IPS-15b (cell line): ENCODE measurements at regions not wholly inside any gene's neighbourhood (a gene's known extent, or its start where the extent isn't known, plus 50 kb on each side); places are given as distances from the start of the nearest gene placed in this dataset.

ENCODE experiments used
- H3K27me3 ChIP-seq: one replicate; pipeline ENCODE4 v1.6.1; 2013; ENCODE audit warnings: low read length; ENCODE audit not compliant: control insufficient read depth, insufficient read depth
- H3K36me3 ChIP-seq: one replicate; pipeline ENCODE4 v1.6.1; 2013; ENCODE audit warnings: low read length; ENCODE audit not compliant: control insufficient read depth, insufficient read depth
- H3K4me1 ChIP-seq: one replicate; pipeline ENCODE4 v1.6.1; 2013; ENCODE audit warnings: mild to moderate bottlenecking, low read length; ENCODE audit not compliant: control insufficient read depth, insufficient read depth
- H3K4me3 ChIP-seq: one replicate; pipeline ENCODE4 v1.5.1; 2013; ENCODE audit warnings: low read depth, low read length
- H3K9ac ChIP-seq: one replicate; pipeline ENCODE4 v1.6.1; 2013; ENCODE audit warnings: low read depth, mild to moderate bottlenecking, low read length
- H3K9me3 ChIP-seq: one replicate; pipeline ENCODE4 v1.6.1; 2013; ENCODE audit warnings: mild to moderate bottlenecking, low read length; ENCODE audit not compliant: control insufficient read depth, insufficient read depth

GRCh38 chr17:77569846-77570564 is 388.5 kb upstream of the TNRC6C start:
- Histone ChIP-seq H3K9me3 (no peaks in the 10 kb centered on the region), H3K4me3 (no peak overlapping the region), H3K27me3 (no peaks in the 10 kb centered on the region), H3K9ac (no peak overlapping the region), H3K36me3 (no peaks in the 10 kb centered on the region), H3K4me1 (peaks cover 5% of the 10 kb centered on the region)

DNA sequence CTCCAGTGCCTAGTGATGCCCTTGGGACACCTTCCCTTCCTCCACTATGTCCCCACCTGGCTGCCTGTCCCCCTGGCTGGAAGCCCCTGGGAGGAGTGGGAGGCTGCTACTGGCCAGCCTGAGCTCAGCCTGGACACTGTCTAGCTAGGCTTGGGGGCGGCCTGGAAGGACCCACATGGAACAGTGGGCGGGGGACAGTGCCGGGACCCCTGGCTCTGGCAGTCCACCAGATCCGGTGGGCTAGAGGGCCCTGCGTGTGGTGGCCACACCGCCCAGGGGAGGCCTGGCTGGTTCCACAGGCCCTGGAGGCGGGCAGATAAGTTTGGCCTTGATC is 388.0 kb upstream of the TNRC6C start:
- no peaks in the 10 kb centered on the region for H3K9me3 ChIP-seq
- no peaks in the 10 kb centered on the region for H3K27me3 ChIP-seq
- no peak overlapping the region for H3K9ac ChIP-seq
- H3K4me1 ChIP-seq = peaks cover 5% of the 10 kb centered on the region
- H3K36me3 ChIP-seq = no peaks in the 10 kb centered on the region
- H3K4me3 ChIP-seq = no peak overlapping the region

DNA sequence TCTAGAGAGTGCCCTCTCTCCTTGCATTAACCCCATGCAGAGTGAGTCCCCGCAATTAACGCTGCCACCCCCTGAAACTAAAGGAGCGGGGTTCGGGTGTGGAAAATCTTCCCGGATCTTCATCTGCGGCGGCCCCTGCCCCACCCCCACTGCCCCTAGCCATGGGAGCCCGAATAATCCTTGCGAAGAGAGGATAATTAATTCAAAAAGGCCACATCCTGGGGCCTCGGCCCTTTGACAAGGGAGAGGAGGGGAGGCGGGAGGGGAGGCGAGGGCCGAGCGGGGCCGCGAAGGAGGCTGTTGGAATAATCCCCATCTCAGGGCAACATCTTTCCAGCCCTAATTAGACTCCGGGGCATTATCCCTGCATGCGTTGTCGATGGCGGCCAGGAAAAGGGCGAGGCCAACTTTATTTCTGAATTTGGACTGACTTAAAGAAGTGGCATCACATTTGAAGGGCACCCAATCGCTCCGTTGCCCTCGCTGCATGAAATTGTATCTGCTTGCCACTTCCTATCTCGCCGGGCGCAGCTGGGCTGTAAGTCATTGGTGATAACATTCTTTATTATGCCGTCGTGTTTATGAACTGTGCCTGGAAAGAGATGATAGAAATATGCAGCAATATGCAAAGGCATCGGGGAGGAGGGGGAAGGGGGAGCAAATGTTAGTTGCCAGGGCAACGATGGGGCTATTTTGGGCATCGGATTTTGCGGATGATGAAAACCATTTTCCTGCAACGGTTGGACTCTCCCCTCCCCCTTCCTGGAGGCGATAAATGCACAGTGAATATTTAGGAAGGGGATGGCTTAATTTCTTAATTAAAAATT is 387.1 kb upstream of the TNRC6C start:
- H3K36me3 ChIP-seq = no peaks in the 10 kb centered on the region
- H3K27me3 ChIP-seq = no peaks in the 10 kb centered on the region
- no peak overlapping the region for H3K9ac ChIP-seq
- no peaks in the 10 kb centered on the region for H3K9me3 ChIP-seq
- H3K4me3 ChIP-seq = peak overlapping the region; percentile 22
- H3K4me1 ChIP-seq = peaks cover 5% of the 10 kb centered on the region

GRCh38 chr17:77572065-77572601 is 386.4 kb upstream of the TNRC6C start:
- no peak overlapping the region for H3K4me3 ChIP-seq
- no peak overlapping the region for H3K9ac ChIP-seq
- no peaks in the 10 kb centered on the region for H3K9me3 ChIP-seq
- no peaks in the 10 kb centered on the region for H3K36me3 ChIP-seq
- H3K4me1 ChIP-seq = peaks cover 5% of the 10 kb centered on the region
- no peaks in the 10 kb centered on the region for H3K27me3 ChIP-seq

GRCh38 chr17:77572851-77573250 is 385.7 kb upstream of the TNRC6C start:
- Histone ChIP-seq H3K27me3 (peaks cover 2% of the 10 kb centered on the region), H3K4me1 (peaks cover 5% of the 10 kb centered on the region), H3K9me3 (no peaks in the 10 kb centered on the region), H3K4me3 (no peak overlapping the region), H3K9ac (no peak overlapping the region), H3K36me3 (no peaks in the 10 kb centered on the region)

- Histone ChIP-seq H3K27me3 (peaks cover 2% of the 10 kb centered on the region), H3K36me3 (no peaks in the 10 kb centered on the region), H3K4me3 (no peak overlapping the region), H3K9ac (no peak overlapping the region), H3K4me1 (no peaks in the 10 kb centered on the region), H3K9me3 (no peaks in the 10 kb centered on the region)
Measured at GRCh38 chr17:77577491-77577890, 381.0 kb upstream of the TNRC6C start.

GRCh38 chr17:77579131-77579530 is 379.4 kb upstream of the TNRC6C start:
- H3K4me3 ChIP-seq = no peak overlapping the region
- no peaks in the 10 kb centered on the region for H3K9me3 ChIP-seq
- peaks cover 2% of the 10 kb centered on the region for H3K27me3 ChIP-seq
- no peak overlapping the region for H3K9ac ChIP-seq
- no peaks in the 10 kb centered on the region for H3K36me3 ChIP-seq
- no peaks in the 10 kb centered on the region for H3K4me1 ChIP-seq

DNA sequence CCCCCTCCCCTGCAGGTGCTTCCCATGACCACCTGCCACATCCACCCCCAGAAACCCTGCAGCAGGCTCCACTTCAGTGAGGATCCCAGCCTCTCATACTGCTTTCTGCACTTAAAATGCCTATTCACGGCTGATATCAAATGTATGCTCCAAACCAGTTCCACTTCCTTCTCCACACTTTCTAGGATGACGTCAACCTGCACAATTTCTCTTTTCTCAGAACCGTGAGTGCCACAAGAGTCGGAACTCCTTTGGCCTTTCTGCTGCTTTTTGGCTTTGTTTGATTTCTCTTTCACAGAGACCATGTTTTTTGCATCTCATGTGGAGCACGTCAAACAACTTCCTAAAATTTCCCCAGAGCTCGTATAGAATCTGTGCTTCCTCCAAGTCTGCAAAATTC is 378.8 kb upstream of the TNRC6C start:
- Histone ChIP-seq H3K27me3 (peaks cover 2% of the 10 kb centered on the region), H3K9ac (no peak overlapping the region), H3K36me3 (no peaks in the 10 kb centered on the region), H3K4me3 (no peak overlapping the region), H3K9me3 (no peaks in the 10 kb centered on the region), H3K4me1 (no peaks in the 10 kb centered on the region)

DNA sequence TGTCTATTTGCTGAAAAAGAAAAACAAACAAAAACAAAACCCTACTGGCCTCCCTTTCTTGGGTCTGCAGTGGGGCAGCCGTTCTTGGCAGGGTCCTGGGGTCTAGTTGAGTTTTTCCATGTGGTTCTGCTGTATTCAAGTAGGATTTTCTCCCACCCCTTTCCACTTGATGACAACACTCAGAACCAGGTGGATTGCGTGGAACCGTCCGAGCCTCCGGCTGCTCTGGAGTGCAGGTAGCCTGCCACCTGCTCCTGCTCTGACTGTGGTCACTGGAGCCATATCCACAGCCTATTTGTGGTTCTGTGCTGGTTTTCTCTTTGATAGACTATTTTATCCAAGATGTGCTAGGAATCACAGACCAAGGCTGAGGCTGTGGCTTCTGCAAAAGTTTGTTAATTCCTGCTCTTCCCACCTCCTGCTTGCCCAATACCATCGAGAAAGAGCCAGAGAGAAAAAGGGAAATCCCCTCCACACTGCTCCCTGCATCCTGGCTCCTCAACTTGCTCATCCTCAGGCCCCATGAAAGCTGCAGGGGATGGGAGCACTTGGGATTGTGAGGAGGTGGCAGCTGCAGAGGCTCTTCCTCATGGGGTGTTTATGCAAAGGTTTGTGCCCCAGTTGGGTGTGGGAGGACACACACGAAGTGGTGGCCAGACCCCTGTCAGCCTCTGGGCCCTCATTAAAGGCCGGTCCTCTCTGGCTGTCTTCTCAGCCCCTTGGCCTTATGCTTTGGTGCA is 377.8 kb upstream of the TNRC6C start:
- H3K4me1 ChIP-seq = no peaks in the 10 kb centered on the region
- H3K9me3 ChIP-seq = no peaks in the 10 kb centered on the region
- H3K36me3 ChIP-seq = no peaks in the 10 kb centered on the region
- no peak overlapping the region for H3K9ac ChIP-seq
- H3K4me3 ChIP-seq = no peak overlapping the region
- peaks cover 2% of the 10 kb centered on the region for H3K27me3 ChIP-seq

GRCh38 chr17:77581480-77581879 is 377.0 kb upstream of the TNRC6C start:
- H3K27me3 ChIP-seq = peaks cover 2% of the 10 kb centered on the region
- H3K36me3 ChIP-seq = no peaks in the 10 kb centered on the region
- no peak overlapping the region for H3K9ac ChIP-seq
- no peaks in the 10 kb centered on the region for H3K9me3 ChIP-seq
- no peak overlapping the region for H3K4me3 ChIP-seq
- H3K4me1 ChIP-seq = no peaks in the 10 kb centered on the region

DNA sequence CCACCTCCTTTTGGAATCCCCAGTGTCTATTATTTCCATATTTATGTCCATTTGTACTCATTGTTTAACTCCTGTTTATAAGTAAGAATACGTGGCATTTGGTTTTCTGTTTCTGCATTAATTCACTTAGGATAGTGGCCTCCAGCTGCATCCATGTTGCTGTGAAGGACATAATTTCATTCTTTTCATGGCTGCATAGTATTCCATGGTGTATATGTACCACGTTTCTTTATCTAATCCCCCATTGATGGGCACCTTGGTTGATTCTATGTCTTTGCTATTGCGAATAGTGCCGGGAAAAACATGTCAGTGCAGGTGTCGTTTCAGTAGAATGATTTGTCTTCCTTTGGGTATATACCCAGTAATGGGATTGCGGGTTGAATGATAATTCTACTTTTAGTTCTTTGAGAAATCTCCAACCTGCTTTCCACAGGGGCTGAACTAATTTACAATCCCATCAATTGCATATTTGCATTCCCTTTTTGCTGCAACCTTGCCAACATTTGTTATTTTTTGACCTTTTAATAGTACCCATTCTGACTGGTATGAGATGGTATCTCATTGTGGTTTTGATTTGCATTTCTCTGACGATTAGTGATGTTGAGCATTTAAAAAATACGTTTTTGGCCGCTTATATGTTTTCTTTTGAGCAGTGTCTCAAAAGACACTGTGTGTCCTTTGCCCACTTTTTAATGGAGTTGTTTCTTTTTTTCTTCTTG is 373.2 kb upstream of the TNRC6C start:
- Histone ChIP-seq H3K4me1 (no peaks in the 10 kb centered on the region), H3K9ac (no peak overlapping the region), H3K27me3 (no peaks in the 10 kb centered on the region), H3K36me3 (no peaks in the 10 kb centered on the region), H3K4me3 (no peak overlapping the region), H3K9me3 (no peaks in the 10 kb centered on the region)
